Stomach smooth muscle (tissue), 2 donors: ENCODE measurements at regions not wholly inside any gene's neighbourhood (a gene's known extent, or its start where the extent isn't known, plus 50 kb on each side); places are given as distances from the start of the nearest gene placed in this dataset.

Source experiments
- H3K27ac ChIP-seq: one replicate; pipeline ENCODE4 v1.7.0; 2013; ENCODE audit warnings: mild to moderate bottlenecking, low read length, inconsistent platforms
- H3K27me3 ChIP-seq, 2 donors: one replicate each; pipeline ENCODE4 v1.7.0; 2013; ENCODE audit warnings: low read length in 2 of 2; ENCODE audit not compliant: insufficient read depth in 2 of 2, control insufficient read depth in 1 of 2
- H3K36me3 ChIP-seq, 2 donors: one replicate each; pipeline ENCODE4 v1.7.0; 2013; ENCODE audit warnings: low read length in 2 of 2; ENCODE audit not compliant: control insufficient read depth in 2 of 2, insufficient read depth in 2 of 2
- H3K4me1 ChIP-seq: one replicate; pipeline ENCODE4 v1.7.0; 2013; ENCODE audit warnings: low read length; ENCODE audit not compliant: control insufficient read depth, insufficient read depth
- H3K4me3 ChIP-seq, 2 donors: one replicate each; pipeline ENCODE4 v1.7.0; 2013; ENCODE audit warnings: low read length in 2 of 2
- H3K9ac ChIP-seq, 2 donors: one replicate each; pipeline ENCODE4 v1.7.0; 2013; ENCODE audit warnings: low read length in 2 of 2, mild to moderate bottlenecking in 1 of 2
- H3K9me3 ChIP-seq, 2 donors: one replicate each; pipeline ENCODE4 v1.7.0; 2013; ENCODE audit warnings: low read length in 2 of 2; ENCODE audit not compliant: control insufficient read depth in 2 of 2
- donor health status: healthy.
- donor health status: Pancreatic carcinoma.

GRCh38 chr17:13755851-13756250 is 154.1 kb upstream of the HS3ST3A1 start:
- Histone ChIP-seq H3K9ac (no peak overlapping the region), H3K36me3 (no peaks in the 10 kb centered on the region), H3K9me3 (no peaks in the 10 kb centered on the region), H3K27me3 (no peaks in the 10 kb centered on the region), H3K4me3 (no peak overlapping the region), H3K4me1 (no peaks in the 10 kb centered on the region), H3K27ac (no peak overlapping the region)

- Histone ChIP-seq H3K4me1 (no peaks in the 10 kb centered on the region), H3K27me3 (no peaks in the 10 kb centered on the region), H3K36me3 (no peaks in the 10 kb centered on the region), H3K9me3 (no peaks in the 10 kb centered on the region), H3K4me3 (no peak overlapping the region), H3K27ac (no peak overlapping the region), H3K9ac (no peak overlapping the region)
Measured at GRCh38 chr17:13756763-13757162, 155.0 kb upstream of the HS3ST3A1 start.

GRCh38 chr17:13757871-13758270 is 156.1 kb upstream of the HS3ST3A1 start:
- Histone ChIP-seq H3K36me3 (no peaks in the 10 kb centered on the region), H3K9me3 (no peaks in the 10 kb centered on the region), H3K4me1 (no peaks in the 10 kb centered on the region), H3K4me3 (no peak overlapping the region), H3K27me3 (no peaks in the 10 kb centered on the region), H3K9ac (no peak overlapping the region), H3K27ac (no peak overlapping the region)

GRCh38 chr17:13759518-13760335 is 158.0 kb upstream of the HS3ST3A1 start:
- no peaks in the 10 kb centered on the region for H3K9me3 ChIP-seq

GRCh38 chr17:13761038-13761603 is 159.4 kb upstream of the HS3ST3A1 start:
- peaks cover 0 to 2% of the 10 kb centered on the region in 2 donors for H3K27me3 ChIP-seq
- H3K9ac ChIP-seq = no peak overlapping the region
- no peak overlapping the region for H3K4me3 ChIP-seq
- no peak overlapping the region for H3K27ac ChIP-seq
- H3K4me1 ChIP-seq = no peaks in the 10 kb centered on the region
- no peaks in the 10 kb centered on the region for H3K36me3 ChIP-seq
- H3K9me3 ChIP-seq = no peaks in the 10 kb centered on the region

More at GRCh38 chr17:13759518-13760335, 158.0 kb upstream of the HS3ST3A1 start:
- peaks cover 0 to 2% of the 10 kb centered on the region in 2 donors for H3K27me3 ChIP-seq
- H3K9ac ChIP-seq = no peak overlapping the region
- H3K4me3 ChIP-seq = no peak overlapping the region
- no peak overlapping the region for H3K27ac ChIP-seq
- H3K4me1 ChIP-seq = no peaks in the 10 kb centered on the region
- H3K36me3 ChIP-seq = no peaks in the 10 kb centered on the region

GRCh38 chr17:13765701-13766100 is 164.0 kb upstream of the HS3ST3A1 start:
- no peak overlapping the region for H3K9ac ChIP-seq
- H3K4me1 ChIP-seq = no peaks in the 10 kb centered on the region
- no peak overlapping the region for H3K4me3 ChIP-seq
- peaks cover 2% of the 10 kb centered on the region in 2 donors for H3K27me3 ChIP-seq
- no peaks in the 10 kb centered on the region for H3K36me3 ChIP-seq
- peaks cover 0 to 4% of the 10 kb centered on the region in 2 donors for H3K9me3 ChIP-seq
- H3K27ac ChIP-seq = no peak overlapping the region

GRCh38 chr17:13770702-13771101 is 169.0 kb upstream of the HS3ST3A1 start:
- Histone ChIP-seq H3K9ac (no peak overlapping the region), H3K4me1 (no peaks in the 10 kb centered on the region), H3K27me3 (peaks cover 0 to 2% of the 10 kb centered on the region in 2 donors)

GRCh38 chr17:13775450-13775849 is 173.7 kb upstream of the HS3ST3A1 start:
- Histone ChIP-seq H3K27ac (no peak overlapping the region), H3K27me3 (no peaks in the 10 kb centered on the region), H3K9ac (no peak overlapping the region)

More at GRCh38 chr17:13770702-13771101, 169.0 kb upstream of the HS3ST3A1 start:
- Histone ChIP-seq H3K9me3 (peaks cover 3 to 7% of the 10 kb centered on the region in 2 donors), H3K36me3 (no peaks in the 10 kb centered on the region), H3K4me3 (no peak overlapping the region), H3K27ac (no peak overlapping the region)

GRCh38 chr17:13776027-13776551 is 174.4 kb upstream of the HS3ST3A1 start:
- Histone ChIP-seq H3K9ac (no peak overlapping the region), H3K9me3 (peaks cover 4 to 9% of the 10 kb centered on the region in 2 donors), H3K27me3 (no peaks in the 10 kb centered on the region), H3K27ac (no peak overlapping the region), H3K4me3 (no peak overlapping the region), H3K4me1 (peaks cover 5% of the 10 kb centered on the region), H3K36me3 (no peaks in the 10 kb centered on the region)

More at GRCh38 chr17:13775450-13775849, 173.7 kb upstream of the HS3ST3A1 start:
- H3K36me3 ChIP-seq = no peaks in the 10 kb centered on the region
- peaks cover 4 to 9% of the 10 kb centered on the region in 2 donors for H3K9me3 ChIP-seq
- peaks cover 5% of the 10 kb centered on the region for H3K4me1 ChIP-seq
- no peak overlapping the region for H3K4me3 ChIP-seq

GRCh38 chr17:13777003-13777402 is 175.3 kb upstream of the HS3ST3A1 start:
- H3K9ac ChIP-seq = no peak overlapping the region
- H3K36me3 ChIP-seq = no peaks in the 10 kb centered on the region
- H3K27ac ChIP-seq = no peak overlapping the region
- no peaks in the 10 kb centered on the region for H3K27me3 ChIP-seq
- peaks cover 5% of the 10 kb centered on the region for H3K4me1 ChIP-seq
- H3K4me3 ChIP-seq = no peak overlapping the region
- peaks cover 4 to 9% of the 10 kb centered on the region in 2 donors for H3K9me3 ChIP-seq
